ENCODE measurements at regions not wholly inside any gene's neighbourhood (a gene's known extent, or its start where the extent isn't known, plus 50 kb on each side); places are given as distances from the start of the nearest gene placed in this dataset.
"Not testable (repeated sequence)": the region's sequence is repeated elsewhere in the genome, so short reads cannot be mapped to it uniquely, and the experiment has no call there.

DNA sequence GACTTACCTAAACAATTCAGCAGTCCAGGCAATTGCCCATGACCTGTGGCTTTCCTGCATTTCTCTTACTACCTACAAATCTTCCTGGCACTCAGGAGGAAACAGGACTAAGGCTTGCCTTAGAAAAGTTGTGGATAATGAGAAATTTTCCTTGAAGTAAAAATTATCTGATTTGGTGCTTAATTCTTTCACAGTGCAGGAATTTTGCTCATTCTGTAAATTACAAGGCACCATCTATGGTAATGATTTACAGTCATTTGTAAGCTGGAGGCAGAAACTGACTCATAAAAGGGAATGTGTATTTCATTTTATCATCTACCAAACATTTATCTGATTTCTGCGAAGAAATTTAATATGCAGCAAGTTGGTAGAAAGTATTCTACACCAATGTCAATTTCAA is 211.5 kb upstream of the FKBP1C start:
- intact Hi-C loops (cut with DNase I): no loop called here
- DNase-seq: no peak

DNA sequence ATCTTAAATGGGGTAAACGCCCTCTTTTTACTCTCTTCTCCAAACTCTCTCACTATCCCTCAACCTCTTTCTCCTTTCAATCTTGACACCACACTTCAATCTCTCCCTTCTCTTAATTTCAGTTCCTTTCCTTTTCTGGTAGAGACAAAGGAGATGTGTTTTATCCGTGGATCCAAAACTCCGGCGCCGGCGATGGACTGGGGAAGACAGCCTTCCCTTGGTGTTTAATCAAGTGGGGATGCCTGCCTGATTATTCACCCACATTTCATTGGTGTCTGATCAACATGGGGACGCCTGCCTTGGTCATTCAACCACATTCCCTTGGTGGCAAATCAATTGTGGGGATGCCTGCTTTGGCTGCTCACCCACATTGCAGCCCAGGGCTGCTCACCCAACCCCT is 205.3 kb upstream of the FKBP1C start:
- DNase-seq; intact Hi-C loops (cut with DNase I): not testable (repeated sequence)

DNA sequence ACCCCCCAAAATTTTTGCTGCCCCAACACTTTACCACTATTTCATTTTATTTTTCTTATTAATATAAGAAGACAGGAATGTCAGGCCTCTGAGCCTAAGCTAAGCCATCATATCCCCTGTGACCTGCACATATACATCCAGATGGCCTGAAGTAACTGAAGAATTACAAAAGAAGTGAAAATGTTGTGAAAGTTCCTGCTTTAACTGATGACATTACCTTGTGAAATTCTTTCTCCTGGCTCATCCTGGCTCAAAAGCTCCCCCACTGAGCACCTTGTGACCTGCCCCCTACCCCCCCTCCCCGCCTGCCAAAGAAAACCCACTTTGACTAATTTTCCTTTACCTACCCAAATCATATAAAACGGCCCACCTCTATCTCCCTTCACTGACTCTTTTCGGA is 200.3 kb upstream of the FKBP1C start:
- intact Hi-C loops (cut with DNase I): not testable (repeated sequence)

DNA sequence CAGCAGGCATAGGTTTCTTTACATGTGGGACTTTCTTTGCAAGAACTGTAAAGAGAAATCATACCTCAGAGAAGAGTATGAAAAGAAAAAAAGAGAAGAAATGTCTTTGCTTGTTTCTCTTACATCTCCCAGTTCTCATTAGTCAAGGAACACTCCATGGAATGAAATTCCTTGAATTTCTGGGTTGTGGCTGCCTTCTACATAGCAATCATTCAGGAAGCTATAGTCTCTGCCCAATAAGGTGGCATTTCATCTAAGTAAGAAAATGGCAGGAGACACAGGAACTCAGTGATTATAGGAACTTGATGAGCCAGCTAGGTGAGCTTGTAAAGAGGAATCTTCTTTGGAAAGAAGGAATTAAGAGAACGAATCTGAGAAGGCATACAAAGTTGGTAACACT is 197.0 kb upstream of the FKBP1C start:
- no peak for DNase-seq
- intact Hi-C loops (cut with DNase I): no loop called here

More for the DNA sequence above, 200.3 kb upstream of the FKBP1C start:
- not testable (repeated sequence) for DNase-seq

DNA sequence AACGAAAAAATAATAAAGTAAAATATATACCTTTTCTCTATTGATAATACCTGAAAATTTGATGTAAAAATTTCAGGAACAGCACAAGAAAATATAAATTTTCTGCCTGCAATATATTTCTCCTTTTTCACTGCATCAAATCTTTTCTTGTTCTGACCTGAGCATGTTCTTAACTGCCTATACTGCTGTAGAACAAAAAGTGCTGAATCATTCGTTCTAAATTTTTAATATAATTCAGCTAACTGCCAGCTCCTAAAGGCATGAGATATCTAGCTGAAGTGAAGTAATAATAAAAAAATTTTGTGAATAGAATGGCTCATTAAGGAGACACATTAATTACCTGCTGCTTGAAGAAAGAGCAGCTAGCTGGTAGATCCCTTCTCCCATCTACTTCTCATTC is 188.6 kb upstream of the FKBP1C start:
- intact Hi-C loops (cut with DNase I): no loop called here

DNA sequence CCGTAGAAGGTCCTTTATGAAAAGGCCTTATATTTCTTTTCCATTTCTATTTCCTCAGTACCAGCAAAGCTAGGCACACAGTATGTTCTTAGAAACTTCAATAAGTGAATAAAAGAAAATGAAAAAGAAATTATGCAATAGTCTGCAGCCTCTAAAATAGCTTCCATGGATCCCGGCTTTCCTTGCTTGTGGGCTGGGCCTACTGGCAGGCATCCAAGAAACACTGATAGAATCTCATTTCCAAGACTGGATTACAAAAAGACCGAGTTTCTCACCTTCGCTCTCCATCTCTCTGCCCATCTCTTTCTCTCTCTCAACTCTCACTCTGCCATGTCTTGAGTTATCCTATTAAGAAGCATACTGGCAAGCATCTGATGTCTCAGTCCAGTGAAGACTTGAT is 187.5 kb upstream of the FKBP1C start:
- intact Hi-C loops (cut with DNase I): no loop called here
- DNase-seq: peak in 34 of 42 donors; percentile 5 to 77 (median 28)

More for the DNA sequence above, 188.6 kb upstream of the FKBP1C start:
- DNase-seq: no peak

DNA sequence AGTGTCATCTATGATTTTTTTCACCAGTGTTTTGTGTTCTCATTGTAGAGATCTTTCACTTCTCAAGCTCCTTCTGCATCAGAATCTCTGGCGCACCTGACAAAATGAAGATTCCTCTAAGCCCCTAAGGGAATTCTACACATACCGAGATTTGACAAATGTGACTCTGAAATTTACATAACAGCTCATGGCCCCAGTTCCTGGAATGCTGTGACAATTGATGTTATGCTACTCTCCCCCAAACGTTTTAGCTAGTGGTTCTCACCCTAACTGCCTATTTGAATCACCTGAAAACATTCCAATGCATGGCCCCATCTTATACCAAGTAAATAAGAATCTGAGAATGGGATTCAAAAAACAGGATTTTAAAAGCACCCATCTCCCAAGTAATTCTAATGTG is 162.1 kb upstream of the FKBP1C start:
- DNase-seq: no peak
- intact Hi-C loops (cut with DNase I): no loop called here

DNA sequence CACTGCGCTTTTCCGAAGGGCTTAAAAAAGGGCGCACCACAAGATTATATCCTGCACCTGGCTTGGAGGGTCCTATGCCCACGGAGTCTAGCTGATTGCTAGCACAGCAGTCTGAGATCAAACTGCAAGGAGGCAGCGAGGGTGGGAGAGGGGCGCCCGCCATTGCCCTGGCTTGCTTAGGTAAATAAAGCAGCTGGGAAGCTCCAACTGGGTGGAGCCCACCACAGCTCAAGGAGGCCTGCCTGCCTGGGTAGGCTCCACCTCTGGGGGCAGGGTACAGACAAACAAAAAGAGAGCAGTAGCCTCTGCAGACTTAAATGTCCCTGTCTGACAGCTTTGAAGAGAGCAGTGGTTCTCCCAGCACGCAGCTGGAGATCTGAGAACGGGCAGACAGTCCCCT is 158.1 kb upstream of the FKBP1C start:
- intact Hi-C loops (cut with DNase I); DNase-seq: not testable (repeated sequence)

DNA sequence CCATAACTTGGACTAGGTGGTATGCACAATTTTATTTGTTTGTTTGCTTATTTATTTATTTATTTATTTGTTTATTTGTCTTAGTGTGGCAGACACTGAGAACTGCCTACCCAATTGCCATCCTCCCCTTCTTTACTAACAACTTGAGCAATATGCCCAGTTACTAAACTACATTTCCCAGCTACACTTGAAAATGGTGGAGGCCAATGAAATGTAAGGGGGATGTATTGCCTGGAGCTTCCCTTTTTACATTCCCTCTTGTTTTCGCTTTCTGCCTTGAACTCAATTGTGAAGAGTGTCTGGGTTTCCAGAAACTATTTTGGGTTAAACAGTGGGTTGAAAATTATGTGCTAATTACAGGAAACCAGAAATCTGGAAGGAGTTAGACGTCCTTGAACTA is 152.7 kb upstream of the FKBP1C start:
- intact Hi-C loops (cut with DNase I): no loop called here
- no peak for DNase-seq

DNA sequence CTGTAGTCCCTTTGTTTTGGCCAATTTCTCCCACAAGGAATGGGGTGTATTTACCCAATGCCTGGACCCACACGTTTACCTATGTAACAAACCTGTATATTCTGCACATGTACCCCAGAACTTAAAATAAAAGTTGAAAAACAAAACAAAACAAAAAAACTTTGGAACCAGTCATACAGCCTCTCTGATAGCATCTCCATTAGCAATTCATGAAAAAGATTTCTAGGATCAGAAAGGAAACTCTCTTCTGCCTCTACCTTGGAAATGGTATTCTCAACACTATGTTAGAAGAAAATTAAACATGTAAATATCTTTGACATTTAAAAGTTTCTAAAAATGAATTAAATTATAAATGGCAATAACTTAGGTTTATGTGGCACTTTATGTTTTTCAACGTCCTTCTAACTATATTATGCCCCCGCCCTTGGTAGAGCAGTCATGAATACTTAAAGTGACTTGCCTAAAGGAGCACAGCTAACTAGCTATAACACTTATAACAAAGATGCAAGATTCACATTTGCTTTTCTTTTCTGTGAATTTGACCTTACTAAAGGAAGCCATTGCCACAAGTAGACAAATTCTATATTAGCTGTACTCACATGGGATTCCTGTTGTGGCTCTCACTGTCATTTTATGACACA is 147.5 kb upstream of the FKBP1C start:
- no peak for DNase-seq
- intact Hi-C loops (cut with DNase I): no loop called here

DNA sequence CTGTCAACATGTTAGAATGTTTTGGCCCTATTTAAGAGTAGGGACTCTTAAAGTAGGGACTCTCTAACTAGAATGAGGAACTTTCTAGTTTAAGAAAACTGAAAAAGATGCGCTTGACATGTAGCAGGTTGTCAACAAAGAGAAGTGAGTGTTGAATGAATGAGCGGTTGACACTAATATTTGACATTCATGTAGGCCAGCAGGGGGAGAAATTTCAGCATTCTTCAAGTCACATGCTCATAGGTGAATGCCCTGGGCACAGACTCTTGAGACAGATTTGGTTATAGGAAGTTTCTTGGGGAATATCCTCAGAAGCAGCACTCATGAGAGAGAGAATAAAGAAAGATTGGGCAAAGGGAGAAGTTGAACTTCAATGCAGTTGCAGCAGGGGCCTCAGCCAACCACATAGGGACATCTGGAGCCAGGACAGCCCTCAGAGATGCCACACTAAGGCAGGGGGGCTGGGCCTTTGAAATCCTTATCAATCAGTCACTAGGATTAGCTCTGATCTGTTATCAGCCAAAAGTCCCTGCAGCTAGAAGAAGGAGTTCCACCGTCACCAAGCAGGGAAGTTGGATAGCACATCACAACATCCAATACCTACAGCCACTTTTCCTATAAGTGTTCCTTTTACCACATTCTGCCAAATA is 145.1 kb upstream of the FKBP1C start:
- intact Hi-C loops (cut with DNase I): no loop called here
- DNase-seq: no peak

DNA sequence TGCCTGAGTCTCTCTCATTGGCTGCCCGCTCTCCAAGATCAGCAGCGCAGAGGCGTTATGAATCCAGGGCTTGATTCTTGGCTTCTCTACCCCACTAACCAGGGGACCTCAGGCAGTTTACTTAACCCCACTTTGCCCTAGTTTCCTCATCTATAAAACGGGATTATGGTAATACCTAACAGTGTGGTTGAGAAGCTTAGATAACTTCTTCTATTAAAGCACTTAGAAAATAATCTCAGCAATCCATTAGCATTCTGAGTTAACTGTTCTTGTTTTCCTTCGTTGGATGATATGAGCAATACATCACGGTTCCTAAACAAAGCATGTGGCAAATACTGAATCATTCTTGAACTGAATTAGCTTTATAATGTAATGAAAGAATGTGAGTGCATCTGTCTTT is 116.3 kb upstream of the FKBP1C start:
- DNase-seq: no peak
- intact Hi-C loops (cut with DNase I): no loop called here

DNA sequence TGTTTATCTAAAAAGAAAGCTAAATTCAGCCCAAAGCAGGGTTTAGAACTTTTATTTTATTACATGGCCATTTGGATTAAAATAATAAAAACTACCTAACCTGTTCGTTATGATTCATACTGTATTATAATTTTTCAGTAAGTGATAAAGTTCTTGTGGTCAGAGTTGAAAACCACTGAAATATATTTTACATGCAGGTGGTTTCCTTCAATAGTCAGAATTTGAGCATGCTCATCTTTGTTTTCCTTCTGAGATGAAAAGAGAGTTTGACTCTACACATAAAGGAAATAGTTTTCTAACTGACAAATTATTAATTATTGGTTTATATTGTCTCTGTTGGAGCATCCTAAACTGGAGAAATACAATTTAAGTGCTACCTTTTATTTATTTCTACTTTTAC is 114.0 kb upstream of the FKBP1C start:
- intact Hi-C loops (cut with DNase I): no loop called here
- no peak for DNase-seq

DNA sequence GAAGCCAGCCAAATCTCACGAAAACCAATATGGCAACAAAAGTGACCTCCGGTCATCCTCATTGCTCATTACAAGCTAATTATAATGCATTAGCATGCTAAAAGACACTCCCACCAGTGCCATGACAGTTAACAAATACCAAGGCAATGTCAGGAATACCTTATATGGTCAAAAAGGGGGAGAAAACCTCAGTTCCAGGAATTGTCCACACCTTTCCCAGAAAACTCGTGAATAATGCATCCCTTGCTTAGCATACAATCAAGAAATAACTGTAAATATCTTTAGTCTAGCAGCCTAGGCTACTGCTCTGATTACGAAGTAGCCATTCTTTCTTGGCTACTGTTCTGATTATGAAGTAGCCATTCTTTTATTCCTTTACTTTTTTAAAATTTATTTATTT is 112.5 kb upstream of the FKBP1C start:
- no peak for DNase-seq
- intact Hi-C loops (cut with DNase I): no loop called here

DNA sequence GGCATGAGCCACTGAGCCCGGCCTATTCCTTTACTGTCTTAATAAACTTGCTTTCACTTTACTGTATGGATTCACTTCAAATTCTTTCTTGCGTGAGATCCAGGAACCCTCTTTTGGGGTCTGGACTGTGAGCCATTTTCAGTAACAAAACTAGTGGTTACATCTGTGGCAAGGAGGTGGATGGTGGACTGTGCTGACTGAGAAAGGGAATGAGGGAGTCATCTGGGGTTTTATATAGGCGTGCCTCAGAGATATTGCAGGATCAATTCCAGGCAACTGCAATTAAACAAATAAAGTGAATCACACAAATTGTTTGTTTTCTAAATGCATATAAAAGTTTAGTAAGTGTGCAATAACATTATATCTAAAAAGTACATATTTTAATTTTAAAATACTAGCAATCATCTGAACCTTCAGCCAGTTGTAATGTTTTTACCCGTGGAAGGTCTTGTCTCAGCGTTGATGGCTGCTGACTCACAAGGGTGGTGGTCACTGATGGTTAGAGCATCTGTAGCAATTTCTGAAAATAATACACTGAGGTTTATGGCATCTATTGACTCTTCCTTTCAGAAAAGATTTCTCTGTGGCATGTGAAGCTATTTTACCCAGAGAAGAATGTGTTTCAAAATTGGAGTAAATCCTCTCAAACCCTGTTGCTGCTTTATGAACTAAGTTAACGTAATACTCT is 111.4 kb upstream of the FKBP1C start:
- intact Hi-C loops (cut with DNase I): no loop called here

DNA sequence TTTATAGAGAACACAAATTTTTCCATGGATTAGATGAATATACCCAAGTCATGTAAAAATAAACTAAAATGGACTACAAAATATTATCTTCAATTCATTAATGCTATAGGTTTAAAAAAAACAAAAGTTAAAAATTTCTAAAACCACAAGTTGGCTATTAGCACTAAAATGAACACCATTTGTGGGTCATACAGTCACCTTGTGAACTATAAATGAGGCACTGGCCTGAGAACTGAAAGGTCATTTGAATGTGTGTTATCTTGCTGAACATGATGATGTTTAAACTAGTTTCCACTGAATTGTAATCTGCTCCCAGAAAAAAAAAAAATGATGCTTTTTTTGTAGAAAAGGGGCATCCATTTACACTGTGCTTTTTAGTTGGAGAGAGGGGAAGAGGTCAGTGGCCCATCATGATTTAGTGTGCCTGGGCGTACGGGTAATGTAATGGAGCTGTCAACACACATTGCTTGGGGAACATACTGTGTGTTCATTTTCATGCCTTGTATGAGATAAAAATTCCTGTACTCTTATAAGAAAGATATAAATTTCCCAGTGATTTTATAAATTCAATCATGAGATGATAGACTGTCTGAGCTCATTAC is 96.6 kb upstream of the FKBP1C start:
- DNase-seq: no peak
- intact Hi-C loops (cut with DNase I): no loop called here

More for the DNA sequence above, 111.4 kb upstream of the FKBP1C start:
- no peak for DNase-seq

DNA sequence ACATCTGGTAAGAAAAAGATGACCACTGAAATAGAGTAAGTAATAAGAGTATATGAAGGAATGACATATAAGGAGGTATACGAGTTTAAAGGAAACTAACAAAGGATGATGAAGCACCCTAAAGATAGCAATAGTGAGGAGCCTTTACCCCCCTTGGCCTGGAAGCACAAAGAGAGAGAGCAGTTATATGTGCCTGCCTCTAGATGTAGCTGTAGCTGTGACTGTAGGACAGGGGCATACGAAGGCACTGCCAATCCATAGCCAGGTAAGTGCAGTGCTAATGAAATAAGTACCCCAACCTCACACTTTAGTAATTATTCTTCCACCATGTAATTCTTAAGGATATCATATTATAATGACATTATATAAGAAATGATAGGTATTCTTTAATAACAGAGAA is 90.1 kb upstream of the FKBP1C start:
- DNase-seq: no peak
- intact Hi-C loops (cut with DNase I): no loop called here

DNA sequence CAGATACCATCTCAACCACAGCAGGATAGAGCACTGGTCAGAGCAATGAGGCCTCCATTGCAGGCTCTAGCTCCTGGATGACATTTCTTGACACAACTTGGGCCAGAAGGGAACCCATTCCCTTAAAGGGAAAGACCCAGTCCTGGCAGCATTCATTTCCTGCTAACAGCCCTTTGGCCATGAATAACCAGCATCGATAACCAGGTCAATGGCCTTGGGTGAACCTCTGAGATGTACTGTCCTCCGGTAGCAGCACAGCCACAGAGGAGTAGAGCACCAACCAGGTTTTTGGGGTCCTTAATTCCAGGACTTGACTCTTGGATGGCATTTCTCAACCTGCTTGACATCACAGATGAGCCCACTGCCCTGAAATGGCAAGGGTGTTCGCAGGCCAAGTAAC is 71.2 kb upstream of the FKBP1C start:
- intact Hi-C loops (cut with DNase I): no loop called here
- DNase-seq: no peak

DNA sequence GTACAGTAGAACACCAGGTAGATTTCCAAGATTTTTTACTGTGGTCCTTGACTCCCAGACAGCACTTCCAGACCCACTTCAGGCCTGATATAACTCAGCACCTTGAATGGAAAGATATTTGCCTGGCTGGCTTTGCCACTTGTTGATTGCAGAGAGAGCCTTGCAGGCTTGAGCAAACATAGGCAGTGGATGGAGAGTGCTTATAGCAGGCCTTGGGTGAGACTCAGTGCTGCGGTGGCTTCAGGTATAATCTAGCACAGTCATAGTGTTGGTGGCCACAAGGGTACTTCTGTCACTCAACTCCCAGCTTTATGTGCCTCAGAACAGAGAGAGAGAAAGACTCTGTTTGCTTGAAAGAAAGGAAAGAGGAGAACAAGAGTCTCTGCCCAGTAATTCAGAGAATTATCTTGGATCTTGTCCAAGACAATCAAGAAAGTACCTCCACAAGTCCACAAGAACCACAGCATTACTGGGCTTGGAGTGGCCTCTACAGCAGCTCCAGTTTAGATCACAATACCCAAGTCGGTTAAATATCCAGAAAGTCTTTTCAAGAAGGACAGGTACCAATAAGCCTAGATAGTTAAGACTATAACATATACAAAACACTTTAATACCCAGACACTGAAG is 70.5 kb upstream of the FKBP1C start:
- intact Hi-C loops (cut with DNase I): no loop called here
- DNase-seq: no peak

DNA sequence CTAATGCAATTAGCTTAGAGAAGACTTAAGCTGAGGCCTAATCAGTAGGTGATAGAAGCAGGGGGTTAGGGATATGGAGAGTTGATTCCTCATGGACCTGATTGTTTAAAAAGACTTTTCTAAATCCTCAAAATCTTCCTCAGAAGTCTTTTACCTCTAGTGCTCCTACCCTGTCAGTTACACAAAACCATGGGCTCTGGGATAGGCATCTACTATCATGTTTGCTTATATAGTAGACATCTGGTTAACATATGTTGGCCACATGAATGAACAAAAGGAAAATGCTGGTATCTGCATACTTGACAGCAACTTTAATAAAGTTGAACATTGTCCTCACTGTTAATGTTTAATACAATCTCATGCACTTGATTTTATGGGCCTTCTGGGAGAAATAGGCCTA is 61.5 kb upstream of the FKBP1C start:
- intact Hi-C loops (cut with DNase I): no loop called here
- DNase-seq: no peak
